ENCODE measurements at regions not wholly inside any gene's neighbourhood (a gene's known extent, or its start where the extent isn't known, plus 50 kb on each side); places are given as distances from the start of the nearest gene placed in this dataset.

GRCh38 chr5:96218653-96219052 lies 214.4 kb downstream of the PCSK1 start:
- no peak for TF ChIP-seq CTCF (IDR thresholded peaks at IDR 0.05)
- TF ChIP-seq EP300 (IDR thresholded peaks at IDR 0.05), result no peak

Measured in gastroesophageal sphincter (tissue), 3 donors.